ENCODE measurements at regions not wholly inside any gene's neighbourhood (a gene's known extent, or its start where the extent isn't known, plus 50 kb on each side); places are given as distances from the start of the nearest gene placed in this dataset.

- FAIRE-seq (no peak), DNase-seq (ENCODE audit: low read depth) (no peak)
- no peak for TF ChIP-seq CTCF (IDR thresholded peaks at IDR 0.05; ENCODE audit: insufficient read depth, low read length, severe bottlenecking)
- Histone ChIP-seq H3K27me3 (ENCODE audit: control insufficient read depth, insufficient read depth, low read length) (no peaks in the 10 kb centered on the region), H3K4me3 (ENCODE audit: low read depth, low read length) (no peak overlapping the region), H3K36me3 (ENCODE audit: control insufficient read depth, insufficient read depth, low read length) (no peaks in the 10 kb centered on the region)
Measured at GRCh38 chr18:10013621-10014543, 100.1 kb downstream of the VAPA start.

GRCh38 chr18:10015288-10015701 is 101.5 kb downstream of the VAPA start:
- peak; percentile 92 for DNase-seq (ENCODE audit: low read depth)
- no peak for TF ChIP-seq CTCF (IDR thresholded peaks at IDR 0.05; ENCODE audit: insufficient read depth, low read length, severe bottlenecking)
- H3K36me3 ChIP-seq (ENCODE audit: control insufficient read depth, insufficient read depth, low read length): no peaks in the 10 kb centered on the region
- no peak for FAIRE-seq
- H3K4me3 ChIP-seq (ENCODE audit: low read depth, low read length): no peak overlapping the region
- no peaks in the 10 kb centered on the region for H3K27me3 ChIP-seq (ENCODE audit: control insufficient read depth, insufficient read depth, low read length)

GRCh38 chr18:10015941-10016819 is 102.4 kb downstream of the VAPA start:
- no peak overlapping the region for H3K4me3 ChIP-seq (ENCODE audit: low read depth, low read length)
- FAIRE-seq (no peak), DNase-seq (ENCODE audit: low read depth) (peak; percentile 80)
- TF ChIP-seq CTCF (IDR thresholded peaks at IDR 0.05; ENCODE audit: insufficient read depth, low read length, severe bottlenecking): peak; percentile 33
- H3K27me3 ChIP-seq (ENCODE audit: control insufficient read depth, insufficient read depth, low read length): no peaks in the 10 kb centered on the region
- no peaks in the 10 kb centered on the region for H3K36me3 ChIP-seq (ENCODE audit: control insufficient read depth, insufficient read depth, low read length)

GRCh38 chr18:10017043-10017442 is 103.2 kb downstream of the VAPA start:
- no peak for TF ChIP-seq CTCF (IDR thresholded peaks at IDR 0.05; ENCODE audit: insufficient read depth, low read length, severe bottlenecking)
- Histone ChIP-seq H3K27me3 (ENCODE audit: control insufficient read depth, insufficient read depth, low read length) (no peaks in the 10 kb centered on the region), H3K36me3 (ENCODE audit: control insufficient read depth, insufficient read depth, low read length) (no peaks in the 10 kb centered on the region), H3K4me3 (ENCODE audit: low read depth, low read length) (no peak overlapping the region)
- FAIRE-seq: no peak
- DNase-seq (ENCODE audit: low read depth): no peak

GRCh38 chr18:10018289-10018688 is 104.5 kb downstream of the VAPA start:
- Histone ChIP-seq H3K27me3 (ENCODE audit: control insufficient read depth, insufficient read depth, low read length) (no peaks in the 10 kb centered on the region), H3K4me3 (ENCODE audit: low read depth, low read length) (no peak overlapping the region), H3K36me3 (ENCODE audit: control insufficient read depth, insufficient read depth, low read length) (no peaks in the 10 kb centered on the region)
- no peak for FAIRE-seq
- no peak for TF ChIP-seq CTCF (IDR thresholded peaks at IDR 0.05; ENCODE audit: insufficient read depth, low read length, severe bottlenecking)
- DNase-seq (ENCODE audit: low read depth): no peak

Measured in bronchial epithelial cell (primary cell).